Fibroblast of the aortic adventitia (primary cell): ENCODE measurements at regions not wholly inside any gene's neighbourhood (a gene's known extent, or its start where the extent isn't known, plus 50 kb on each side); places are given as distances from the start of the nearest gene placed in this dataset.

Experiments
- DNase-seq: peaks from one replicate; pipeline ENCODE4 v3.0.0-alpha.2; 2010; ENCODE audit warnings: low read depth
- H3K4me3 ChIP-seq: 2 replicates; pipeline ENCODE4 v1.5.1; 2011; ENCODE audit warnings: low read depth, mild to moderate bottlenecking, control low read depth, low read length, moderate library complexity
- CTCF ChIP-seq: IDR thresholded peaks from 2 replicates; pipeline ENCODE4 v1.5.1; 2011; ENCODE audit warnings: mild to moderate bottlenecking, low read length, control low read depth, inconsistent platforms; ENCODE audit not compliant: insufficient read depth

DNA sequence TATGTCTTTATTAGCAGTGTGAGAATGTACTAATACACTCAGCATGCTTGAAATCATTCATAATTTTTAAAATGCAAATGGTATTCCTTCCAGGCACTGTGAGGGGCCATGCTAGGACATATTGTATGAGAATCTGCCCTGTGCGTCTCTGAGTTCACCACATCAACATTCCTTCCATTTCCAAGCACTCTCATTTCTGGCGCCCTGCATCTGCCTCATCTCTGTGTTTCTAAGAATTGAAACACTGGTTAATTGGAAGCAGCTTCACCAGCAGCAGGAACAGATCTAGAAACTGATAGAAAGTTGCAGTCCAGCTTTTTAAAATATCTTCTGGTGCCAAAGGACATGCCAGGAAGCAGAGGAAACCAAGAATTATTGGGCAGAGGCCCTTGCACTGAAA, 555.9 kb upstream of the DPP6 start:
- no peak overlapping the region for H3K4me3 ChIP-seq
- DNase-seq: no peak
- no peak for TF ChIP-seq CTCF

DNA sequence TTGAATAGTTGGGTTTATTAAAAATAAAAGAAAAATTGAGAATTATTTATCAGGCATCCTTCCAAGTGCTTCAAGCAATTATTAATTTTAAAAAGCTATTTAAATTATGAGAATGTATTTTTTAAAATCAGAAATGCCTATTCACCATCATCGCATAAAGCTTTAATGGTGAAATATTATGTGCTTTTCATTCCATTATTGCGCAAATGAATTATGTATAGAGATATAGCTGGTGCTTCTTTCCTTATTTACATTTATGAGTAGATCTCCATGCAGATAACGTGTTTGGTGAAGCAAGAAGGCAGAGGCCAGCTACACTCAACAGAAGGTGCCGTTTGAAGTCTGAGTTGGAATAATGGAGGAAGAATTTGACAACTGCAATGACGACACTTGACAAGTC, 549.1 kb upstream of the DPP6 start:
- no peak for DNase-seq
- H3K4me3 ChIP-seq: no peak overlapping the region
- TF ChIP-seq CTCF: no peak

GRCh38 chr7:153504288-153505075, 547.7 kb upstream of the DPP6 start:
- DNase-seq: no peak
- H3K4me3 ChIP-seq: no peak overlapping the region
- TF ChIP-seq CTCF: no peak

DNA sequence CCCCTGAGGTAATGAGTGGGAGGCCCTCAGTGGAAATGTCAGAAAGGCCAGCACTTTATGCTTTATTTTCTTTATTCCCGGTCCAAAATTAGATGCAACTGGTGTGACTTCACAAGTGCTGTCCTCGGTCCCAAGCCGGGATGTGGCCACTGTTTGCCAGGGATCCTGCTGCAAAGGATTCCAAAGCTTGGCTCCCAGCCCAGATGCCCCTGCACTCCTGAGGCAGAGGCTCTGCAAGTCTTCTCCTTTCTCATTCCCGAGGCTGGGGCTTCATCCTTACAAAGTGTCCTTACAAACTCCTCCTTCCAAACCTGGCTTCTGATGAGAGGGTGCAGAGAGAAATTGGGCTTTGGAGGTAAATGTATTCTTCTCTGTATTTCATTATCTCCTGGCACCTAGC, 544.3 kb upstream of the DPP6 start:
- no peak for DNase-seq
- no peak overlapping the region for H3K4me3 ChIP-seq
- no peak for TF ChIP-seq CTCF

DNA sequence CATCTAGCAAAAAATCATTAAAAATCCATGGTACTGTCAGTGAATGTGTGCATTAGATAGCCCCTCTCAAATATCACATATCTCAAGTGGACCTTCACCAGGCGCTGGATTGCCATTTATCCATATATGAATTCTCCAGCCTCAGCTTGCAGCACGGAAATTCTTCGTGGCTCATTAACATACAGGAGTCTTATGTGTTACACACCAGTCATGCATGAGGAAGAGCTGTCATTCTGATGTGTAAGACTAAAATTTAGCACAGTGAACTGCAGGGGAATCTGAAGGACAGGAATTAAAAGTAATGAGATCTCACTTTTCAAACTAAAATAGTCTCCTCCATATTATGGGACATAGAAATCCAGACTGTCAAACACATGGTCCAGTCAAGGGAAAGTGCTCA, 542.4 kb upstream of the DPP6 start:
- TF ChIP-seq CTCF: no peak
- no peak for DNase-seq
- H3K4me3 ChIP-seq: no peak overlapping the region

DNA sequence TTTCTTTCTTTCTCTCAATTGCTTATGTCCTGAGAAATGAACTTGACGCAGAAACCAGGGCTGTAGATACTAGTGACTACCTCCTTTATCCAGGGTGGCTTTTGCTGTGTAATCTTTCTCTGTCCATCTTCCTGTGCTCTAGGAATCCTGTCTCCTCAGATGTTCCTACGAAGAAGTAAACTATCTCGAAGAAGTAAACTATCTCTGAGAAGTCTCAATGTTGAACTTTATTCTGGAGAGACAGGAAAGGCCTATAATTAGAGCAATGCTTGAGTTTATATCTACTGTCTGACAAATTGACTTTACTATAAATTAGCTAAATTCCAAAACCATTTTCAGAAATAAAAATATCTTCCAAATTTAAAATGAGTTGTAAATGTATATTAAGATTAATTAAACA, 541.5 kb upstream of the DPP6 start:
- DNase-seq: no peak
- TF ChIP-seq CTCF: no peak
- H3K4me3 ChIP-seq: no peak overlapping the region

GRCh38 chr7:153514032-153514431, 538.2 kb upstream of the DPP6 start:
- no peak for TF ChIP-seq CTCF
- H3K4me3 ChIP-seq: no peak overlapping the region
- DNase-seq: no peak
